ENCODE measurements at regions not wholly inside any gene's neighbourhood (a gene's known extent, or its start where the extent isn't known, plus 50 kb on each side); places are given as distances from the start of the nearest gene placed in this dataset.
"Not testable (repeated sequence)": the region's sequence is repeated elsewhere in the genome, so short reads cannot be mapped to it uniquely, and the experiment has no call there.

GRCh38 chr14:65170318-65170717 lies 68.0 kb upstream of the MAX start:
- H3K27me3 ChIP-seq (ENCODE audit: control insufficient read depth, insufficient read depth, low read length), result 0 out of 2 replicates have a peak, but pooled peaks cover 4% of the 10 kb centered on the region
- no peak overlapping the region for H3K4me3 ChIP-seq (ENCODE audit: low read depth, low read length)
- no peak overlapping the region for H3K27ac ChIP-seq (ENCODE audit: low read depth, low read length)
- no peaks in the 10 kb centered on the region for H3K36me3 ChIP-seq (ENCODE audit: control insufficient read depth, insufficient read depth, low read length)
- H3K4me1 ChIP-seq (ENCODE audit: control insufficient read depth, insufficient read depth, low read length), result peaks cover 28% of the 10 kb centered on the region
- no peaks in the 10 kb centered on the region for H3K9me3 ChIP-seq (ENCODE audit: control insufficient read depth, insufficient read depth, low read length)
- no peak overlapping the region for H3K9ac ChIP-seq (ENCODE audit: low read depth, low read length)

- Histone ChIP-seq H3K4me1 (ENCODE audit: control insufficient read depth, insufficient read depth, low read length) (peaks cover 28% of the 10 kb centered on the region), H3K9me3 (ENCODE audit: control insufficient read depth, insufficient read depth, low read length) (no peaks in the 10 kb centered on the region), H3K36me3 (ENCODE audit: control insufficient read depth, insufficient read depth, low read length) (no peaks in the 10 kb centered on the region), H3K27me3 (ENCODE audit: control insufficient read depth, insufficient read depth, low read length) (0 out of 2 replicates have a peak, but pooled peaks cover 4% of the 10 kb centered on the region), H3K27ac (ENCODE audit: low read depth, low read length) (no peak overlapping the region), H3K4me3 (ENCODE audit: low read depth, low read length) (no peak overlapping the region), H3K9ac (ENCODE audit: low read depth, low read length) (no peak overlapping the region; the same call in 1 of the 2 replicates)
Observed at GRCh38 chr14:65170768-65171507, 68.6 kb upstream of the MAX start.

GRCh38 chr14:65173973-65174693 lies 71.8 kb upstream of the MAX start:
- Histone ChIP-seq H3K27ac (ENCODE audit: low read depth, low read length) (peak overlapping the region; percentile 32), H3K27me3 (ENCODE audit: control insufficient read depth, insufficient read depth, low read length) (0 out of 2 replicates have a peak, but pooled peaks cover 4% of the 10 kb centered on the region), H3K9me3 (ENCODE audit: control insufficient read depth, insufficient read depth, low read length) (no peaks in the 10 kb centered on the region), H3K36me3 (ENCODE audit: control insufficient read depth, insufficient read depth, low read length) (no peaks in the 10 kb centered on the region), H3K4me1 (ENCODE audit: control insufficient read depth, insufficient read depth, low read length) (peaks cover 34% of the 10 kb centered on the region), H3K9ac (ENCODE audit: low read depth, low read length) (no peak overlapping the region), H3K4me3 (ENCODE audit: low read depth, low read length) (no peak overlapping the region)

GRCh38 chr14:65174783-65175182 lies 72.5 kb upstream of the MAX start:
- Histone ChIP-seq H3K4me3 (ENCODE audit: low read depth, low read length) (no peak overlapping the region), H3K9me3 (ENCODE audit: control insufficient read depth, insufficient read depth, low read length) (no peaks in the 10 kb centered on the region), H3K27ac (ENCODE audit: low read depth, low read length) (peak overlapping the region; percentile 32), H3K9ac (ENCODE audit: low read depth, low read length) (no peak overlapping the region), H3K36me3 (ENCODE audit: control insufficient read depth, insufficient read depth, low read length) (no peaks in the 10 kb centered on the region), H3K27me3 (ENCODE audit: control insufficient read depth, insufficient read depth, low read length) (0 out of 2 replicates have a peak, but pooled peaks cover 4% of the 10 kb centered on the region), H3K4me1 (ENCODE audit: control insufficient read depth, insufficient read depth, low read length) (peaks cover 34% of the 10 kb centered on the region)

GRCh38 chr14:65177551-65177950 lies 75.2 kb upstream of the MAX start:
- H3K27ac ChIP-seq (ENCODE audit: low read depth, low read length), result no peak overlapping the region
- H3K27me3 ChIP-seq (ENCODE audit: control insufficient read depth, insufficient read depth, low read length), result no peaks in the 10 kb centered on the region
- no peaks in the 10 kb centered on the region for H3K36me3 ChIP-seq (ENCODE audit: control insufficient read depth, insufficient read depth, low read length)
- H3K4me1 ChIP-seq (ENCODE audit: control insufficient read depth, insufficient read depth, low read length), result peaks cover 21% of the 10 kb centered on the region
- peaks cover 12% of the 10 kb centered on the region for H3K9me3 ChIP-seq (ENCODE audit: control insufficient read depth, insufficient read depth, low read length)
- no peak overlapping the region for H3K9ac ChIP-seq (ENCODE audit: low read depth, low read length)
- no peak overlapping the region for H3K4me3 ChIP-seq (ENCODE audit: low read depth, low read length)

- H3K27ac ChIP-seq (ENCODE audit: low read depth, low read length); H3K27me3 ChIP-seq (ENCODE audit: control insufficient read depth, insufficient read depth, low read length); H3K9ac ChIP-seq (ENCODE audit: low read depth, low read length); H3K36me3 ChIP-seq (ENCODE audit: control insufficient read depth, insufficient read depth, low read length); H3K4me3 ChIP-seq (ENCODE audit: low read depth, low read length): not testable (repeated sequence)
- Histone ChIP-seq H3K4me1 (ENCODE audit: control insufficient read depth, insufficient read depth, low read length) (peaks cover 18% of the 10 kb centered on the region), H3K9me3 (ENCODE audit: control insufficient read depth, insufficient read depth, low read length) (peaks cover 12% of the 10 kb centered on the region)
Observed at GRCh38 chr14:65179231-65179630, 76.9 kb upstream of the MAX start.

- no peak overlapping the region for H3K9ac ChIP-seq (ENCODE audit: low read depth, low read length)
- H3K9me3 ChIP-seq (ENCODE audit: control insufficient read depth, insufficient read depth, low read length), result peaks cover 12% of the 10 kb centered on the region
- no peak overlapping the region for H3K27ac ChIP-seq (ENCODE audit: low read depth, low read length)
- no peaks in the 10 kb centered on the region for H3K36me3 ChIP-seq (ENCODE audit: control insufficient read depth, insufficient read depth, low read length)
- peaks cover 13% of the 10 kb centered on the region for H3K4me1 ChIP-seq (ENCODE audit: control insufficient read depth, insufficient read depth, low read length)
- 0 out of 2 replicates have a peak, but pooled peaks cover 2% of the 10 kb centered on the region for H3K27me3 ChIP-seq (ENCODE audit: control insufficient read depth, insufficient read depth, low read length)
- H3K4me3 ChIP-seq (ENCODE audit: low read depth, low read length), result no peak overlapping the region
Observed at GRCh38 chr14:65179918-65180724, 77.8 kb upstream of the MAX start.

- no peak overlapping the region for H3K27ac ChIP-seq (ENCODE audit: low read depth, low read length)
- no peak overlapping the region for H3K9ac ChIP-seq (ENCODE audit: low read depth, low read length)
- no peaks in the 10 kb centered on the region for H3K36me3 ChIP-seq (ENCODE audit: control insufficient read depth, insufficient read depth, low read length)
- peaks cover 12% of the 10 kb centered on the region for H3K9me3 ChIP-seq (ENCODE audit: control insufficient read depth, insufficient read depth, low read length)
- peaks cover 8% of the 10 kb centered on the region; the same call in 1 of the 2 replicates for H3K27me3 ChIP-seq (ENCODE audit: control insufficient read depth, insufficient read depth, low read length)
- H3K4me1 ChIP-seq (ENCODE audit: control insufficient read depth, insufficient read depth, low read length), result peaks cover 13% of the 10 kb centered on the region
- no peak overlapping the region for H3K4me3 ChIP-seq (ENCODE audit: low read depth, low read length)
Observed at GRCh38 chr14:65180725-65181025, 78.4 kb upstream of the MAX start.

- Histone ChIP-seq H3K36me3 (ENCODE audit: control insufficient read depth, insufficient read depth, low read length) (no peaks in the 10 kb centered on the region), H3K27me3 (ENCODE audit: control insufficient read depth, insufficient read depth, low read length) (peaks cover 9% of the 10 kb centered on the region; the same call in 1 of the 2 replicates), H3K9me3 (ENCODE audit: control insufficient read depth, insufficient read depth, low read length) (peaks cover 12% of the 10 kb centered on the region), H3K9ac (ENCODE audit: low read depth, low read length) (no peak overlapping the region), H3K4me3 (ENCODE audit: low read depth, low read length) (no peak overlapping the region), H3K27ac (ENCODE audit: low read depth, low read length) (no peak overlapping the region), H3K4me1 (ENCODE audit: control insufficient read depth, insufficient read depth, low read length) (peaks cover 32% of the 10 kb centered on the region)
Observed at GRCh38 chr14:65184032-65184764, 81.9 kb upstream of the MAX start.

GRCh38 chr14:65185829-65186228 lies 83.5 kb upstream of the MAX start:
- H3K36me3 ChIP-seq (ENCODE audit: control insufficient read depth, insufficient read depth, low read length), result no peaks in the 10 kb centered on the region
- peaks cover 12% of the 10 kb centered on the region for H3K9me3 ChIP-seq (ENCODE audit: control insufficient read depth, insufficient read depth, low read length)
- H3K27ac ChIP-seq (ENCODE audit: low read depth, low read length), result no peak overlapping the region
- H3K27me3 ChIP-seq (ENCODE audit: control insufficient read depth, insufficient read depth, low read length), result peaks cover 9% of the 10 kb centered on the region; the same call in 1 of the 2 replicates
- no peak overlapping the region for H3K4me3 ChIP-seq (ENCODE audit: low read depth, low read length)
- peaks cover 32% of the 10 kb centered on the region for H3K4me1 ChIP-seq (ENCODE audit: control insufficient read depth, insufficient read depth, low read length)
- no peak overlapping the region for H3K9ac ChIP-seq (ENCODE audit: low read depth, low read length)

Data from HUES48 (cell line).